Stimulated activated CD4-positive, alpha-beta T cell treated with anti-CD3 and anti-CD28 coated beads, Interleukin-1b, Interleukin-23, amount 100 ng/mL, for 24 hours (primary cell): ENCODE measurements at regions not wholly inside any gene's neighbourhood (a gene's known extent, or its start where the extent isn't known, plus 50 kb on each side); places are given as distances from the start of the nearest gene placed in this dataset.

Experiments
- DNase-seq, 4 experiments: peaks; one replicate each; pipeline ENCODE4 v3.0.0-alpha.2; 2020; ENCODE audit warnings: low read depth in 4 of 4, low spot score in 1 of 4

DNA sequence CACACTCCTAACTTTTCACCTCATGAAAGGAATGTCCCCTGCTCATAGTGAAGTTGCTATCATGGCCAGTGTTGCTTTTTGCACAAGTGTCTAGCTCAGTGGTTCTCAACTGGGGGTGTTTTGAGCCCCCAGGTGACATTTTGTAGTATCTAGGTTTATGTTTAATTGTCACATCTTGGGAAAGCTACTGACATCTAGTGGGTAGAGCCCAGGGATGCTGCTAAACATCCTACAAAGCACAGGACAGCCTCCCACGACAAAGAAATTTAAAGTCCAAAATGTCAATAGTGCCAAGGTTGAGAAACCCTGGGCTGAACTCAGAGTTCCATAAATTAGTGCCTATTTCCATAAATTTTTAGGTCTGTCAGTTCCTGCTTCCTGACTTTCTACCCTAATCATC is 70.7 kb upstream of the HCCS start:
- DNase-seq, result no peak

DNA sequence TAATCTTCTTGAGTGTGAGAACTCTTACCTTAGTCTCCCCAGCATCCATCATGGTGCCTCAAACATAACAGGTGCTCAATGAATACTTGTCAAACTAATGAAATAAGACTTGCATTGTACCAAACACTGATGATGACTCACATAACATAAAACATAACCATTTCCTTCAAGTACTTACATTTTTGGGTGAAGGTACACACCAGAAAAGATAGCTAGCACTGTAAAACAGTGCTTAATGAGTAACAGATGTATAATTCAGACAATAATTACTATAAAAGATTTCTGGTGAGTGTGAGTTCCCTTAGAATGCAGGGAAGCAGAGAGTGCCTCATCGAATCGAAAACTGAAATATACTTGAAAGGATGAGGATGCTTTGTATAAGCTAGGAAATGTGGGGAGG is 70.1 kb upstream of the HCCS start:
- no peak for DNase-seq

DNA sequence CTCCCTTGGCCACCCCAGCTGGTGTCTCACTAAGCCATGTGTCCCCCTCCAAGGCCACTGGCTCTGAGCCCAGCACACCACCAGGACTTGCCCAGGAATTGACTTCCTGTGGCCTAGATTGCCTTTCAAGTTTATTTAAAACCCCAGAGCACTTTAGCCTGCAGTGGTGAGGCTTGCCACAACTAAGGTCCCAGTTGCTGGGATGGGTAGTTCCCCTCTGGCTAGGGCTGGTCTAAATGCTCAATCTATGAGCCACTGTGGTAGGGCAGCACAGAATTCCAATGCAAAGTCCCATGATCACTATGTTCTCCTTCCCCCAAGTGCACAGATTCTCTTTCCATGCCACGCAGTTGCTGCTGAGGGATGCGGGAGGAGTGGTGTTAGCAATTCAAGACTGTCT is 61.1 kb upstream of the HCCS start:
- DNase-seq, result no peak

DNA sequence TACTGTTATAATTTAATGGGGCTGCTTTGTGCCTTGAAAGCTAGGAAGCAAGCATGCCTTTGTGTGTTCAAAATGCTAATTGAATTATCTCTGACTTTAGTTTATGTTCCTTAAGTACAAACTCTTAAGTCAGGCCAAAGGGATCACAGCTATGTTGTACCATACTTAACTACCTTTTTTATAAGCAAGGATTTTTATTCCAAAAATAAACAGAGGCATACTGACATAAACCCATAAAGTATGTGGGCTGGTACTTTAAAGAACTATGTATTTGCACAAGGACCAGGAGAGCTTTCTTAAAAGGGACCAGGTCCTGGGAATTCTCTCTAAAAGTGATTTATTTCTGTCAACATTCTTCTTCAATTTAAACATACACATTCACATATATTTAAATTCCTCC is 57.8 kb upstream of the HCCS start:
- DNase-seq, result no peak

DNA sequence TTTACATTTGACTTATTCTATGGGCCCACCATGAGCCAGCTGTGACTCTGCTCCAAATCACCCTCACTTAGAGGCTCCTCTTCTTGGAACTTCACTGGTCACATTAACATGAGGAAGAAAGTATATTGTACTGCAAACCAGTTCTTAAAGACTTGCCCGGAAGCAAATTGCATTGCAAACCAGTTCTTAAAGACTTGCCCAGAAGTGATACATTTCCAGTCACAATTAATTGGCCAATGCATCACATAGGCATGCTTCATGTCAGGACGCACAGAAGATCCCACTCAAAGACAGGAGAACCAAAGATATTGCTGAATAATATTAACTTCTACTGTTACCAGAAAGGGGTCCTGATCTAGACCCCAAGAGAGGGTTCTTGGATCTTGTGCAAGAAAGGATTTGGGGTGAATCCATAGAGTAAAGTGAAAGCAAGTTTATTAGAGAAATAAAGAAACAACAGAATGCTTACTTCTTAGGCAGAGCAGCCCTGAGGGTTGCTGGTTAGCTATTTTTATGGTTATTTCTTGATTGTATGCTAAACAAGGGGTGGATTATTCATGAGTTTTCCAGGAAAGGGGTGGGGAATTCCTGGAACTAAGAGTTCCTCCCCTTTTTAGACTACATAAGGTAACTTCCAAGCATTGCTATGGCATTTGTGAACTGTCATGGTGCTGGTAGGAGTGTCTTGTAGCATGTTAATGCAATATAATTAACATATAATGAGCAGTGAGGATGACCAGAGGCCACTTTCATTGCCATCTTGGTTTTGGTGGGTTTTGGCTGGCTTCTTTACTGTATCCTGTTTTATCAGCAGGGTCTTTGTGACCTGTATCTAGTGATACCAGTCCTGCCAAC is 54.6 kb upstream of the HCCS start:
- no peak for DNase-seq

DNA sequence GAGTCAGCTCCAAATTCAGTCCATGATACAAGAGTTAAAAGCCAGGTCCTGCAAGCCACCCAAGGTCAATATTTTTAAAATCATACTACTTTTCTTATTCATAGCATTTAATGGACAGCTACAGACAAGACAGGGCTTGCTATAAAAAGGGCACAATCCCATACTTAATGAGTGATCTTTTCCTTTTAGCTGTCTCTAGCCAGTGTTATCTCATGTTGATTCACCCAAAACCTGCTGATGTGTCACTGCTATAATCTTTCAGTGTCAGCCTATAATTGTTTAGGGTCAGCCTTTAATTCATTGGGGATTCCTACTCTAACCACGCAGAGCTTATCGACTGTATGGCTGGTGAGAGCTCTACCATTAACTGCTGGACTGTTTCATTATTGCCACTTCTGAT is 51.2 kb upstream of the HCCS start:
- no peak for DNase-seq
